GM19328 (cell line): ENCODE measurements at regions not wholly inside any gene's neighbourhood (a gene's known extent, or its start where the extent isn't known, plus 50 kb on each side); places are given as distances from the start of the nearest gene placed in this dataset.

Experiments used
- ATAC-seq: cut with Tn5 transposase; IDR thresholded peaks from one replicate; pipeline ENCODE4 v1.9.1; 2021; ENCODE audit warnings: mild to moderate bottlenecking, moderate library complexity; ENCODE audit not compliant: unreplicated experiment

DNA sequence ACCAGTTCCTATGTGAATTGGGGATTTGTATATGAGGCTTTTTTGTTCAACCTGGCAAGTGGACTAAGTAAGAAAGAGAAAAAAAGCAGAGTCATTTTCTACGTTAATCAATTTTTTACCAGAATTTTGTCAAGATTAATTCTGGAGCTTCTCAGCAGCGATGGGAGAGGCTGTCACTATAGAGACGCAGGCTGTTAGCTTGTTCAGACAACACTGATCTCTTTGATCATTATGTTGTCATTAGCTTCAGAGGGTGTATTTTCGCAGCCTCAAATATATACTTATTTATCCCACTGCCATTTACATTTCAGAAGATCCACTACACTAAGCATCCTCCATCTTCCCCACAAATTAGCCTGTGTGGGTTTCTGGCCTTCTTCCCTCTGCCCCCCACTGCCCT lies 196.7 kb upstream of the PFKP start:
- ATAC-seq, result no peak

DNA sequence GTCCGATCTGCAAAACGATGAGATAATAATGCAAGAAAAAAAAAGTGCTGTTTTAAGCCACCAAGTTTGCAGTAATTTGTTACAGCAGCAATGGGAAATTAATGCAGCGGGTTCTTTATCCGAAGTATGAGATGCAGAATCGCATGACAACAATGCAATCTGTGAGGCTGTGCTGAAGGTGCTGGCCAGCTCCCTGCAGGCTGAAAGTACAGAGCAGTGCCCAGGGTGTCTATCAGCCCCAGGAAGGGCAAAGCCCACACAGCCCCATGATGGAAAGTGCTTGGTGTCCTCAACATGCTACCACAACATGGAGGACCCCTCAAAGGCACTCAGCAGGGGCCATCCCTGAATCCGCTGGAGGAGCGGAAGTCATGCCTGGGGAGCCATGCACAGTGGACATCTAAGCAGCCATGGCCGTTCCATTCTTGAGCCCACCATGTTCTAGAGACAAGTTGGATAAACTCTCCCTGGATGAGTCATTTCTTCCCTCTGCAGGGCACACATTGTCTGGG lies 199.5 kb upstream of the PFKP start:
- no peak for ATAC-seq

DNA sequence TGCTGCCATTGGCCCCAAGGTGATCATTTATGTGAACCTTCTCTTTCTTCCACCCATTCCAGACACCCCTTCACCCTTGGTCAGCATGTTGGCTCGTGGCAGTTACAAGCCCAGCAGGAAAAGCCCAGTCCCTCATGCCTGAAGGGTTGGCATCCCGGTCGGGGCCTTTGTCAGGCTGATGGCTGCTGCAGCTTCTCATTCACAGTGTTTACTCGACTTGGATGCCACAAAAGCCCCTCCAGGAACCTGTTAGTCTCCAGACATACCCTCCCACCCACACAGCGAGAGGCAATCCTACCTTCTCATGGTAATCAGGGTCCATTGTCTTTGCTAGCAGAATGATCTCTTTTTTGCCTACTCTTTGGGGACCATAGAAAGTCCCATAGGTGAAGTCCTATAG lies 200.8 kb upstream of the PFKP start:
- ATAC-seq, result no peak

- no peak for ATAC-seq
Measured at GRCh38 chr10:2861632-2862210, 205.6 kb upstream of the PFKP start.

DNA sequence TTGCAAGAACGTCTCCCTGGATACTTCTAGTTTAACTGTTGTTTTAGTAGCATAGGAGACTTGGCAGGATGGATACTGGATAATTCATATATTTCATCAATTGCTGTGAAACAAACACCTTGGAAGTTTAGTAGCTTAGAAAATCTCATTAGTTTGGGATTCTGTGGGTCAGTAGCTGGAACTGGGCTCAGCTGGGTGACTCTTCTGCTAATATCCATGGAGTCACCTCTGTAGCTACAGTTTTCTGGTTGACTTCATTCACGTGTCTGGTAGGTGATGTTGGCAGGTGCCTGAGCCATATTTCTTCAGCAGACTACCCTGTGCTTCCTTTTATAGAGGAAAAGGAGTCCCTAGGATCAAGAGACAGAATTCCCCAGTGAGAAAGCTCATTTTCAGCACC lies 208.9 kb upstream of the PFKP start:
- ATAC-seq, result no peak

DNA sequence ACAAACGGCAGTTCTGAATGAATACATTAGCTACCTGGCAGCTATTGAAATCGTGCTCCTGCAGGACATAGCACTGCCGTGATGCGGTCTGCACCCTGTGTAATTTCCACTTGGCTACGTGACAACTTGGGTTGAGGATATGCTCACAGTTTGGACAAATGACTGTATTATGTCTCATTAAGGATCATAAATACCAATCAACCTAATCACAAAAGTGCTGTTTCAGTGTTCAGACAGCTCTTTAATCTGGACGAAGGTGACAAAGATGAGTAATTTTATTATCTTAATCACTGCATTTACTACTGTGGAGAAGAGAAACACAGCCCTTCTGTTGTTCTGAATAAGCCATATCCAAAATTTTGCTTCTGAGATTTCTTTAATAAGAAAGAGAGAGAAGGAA lies 210.8 kb upstream of the PFKP start:
- ATAC-seq, result no peak

- ATAC-seq, result no peak
Measured at GRCh38 chr10:2852574-2853323, 214.6 kb upstream of the PFKP start.

- no peak for ATAC-seq
Measured at GRCh38 chr10:2851566-2851965, 215.8 kb upstream of the PFKP start.

GRCh38 chr10:2850202-2850601 lies 217.1 kb upstream of the PFKP start:
- no peak for ATAC-seq

DNA sequence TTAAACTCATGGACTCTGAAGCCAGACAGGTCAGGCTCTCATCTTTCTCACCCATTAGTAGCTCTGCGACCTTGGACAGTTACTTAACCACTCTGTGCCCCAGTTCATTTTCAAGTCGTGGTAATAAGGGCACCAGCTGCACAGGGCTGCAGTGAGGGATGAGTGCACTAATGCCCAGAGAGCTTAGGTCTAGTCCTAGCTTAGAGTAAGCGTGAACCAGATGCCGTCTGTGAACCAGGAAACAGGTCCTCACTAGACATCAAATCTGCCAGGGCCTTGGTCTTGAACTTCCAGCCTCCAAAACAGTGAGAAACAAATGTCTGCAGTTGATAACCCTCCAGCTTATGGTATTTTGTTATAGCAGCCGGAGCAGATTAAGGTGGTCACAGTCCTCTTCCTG lies 222.4 kb upstream of the PFKP start:
- ATAC-seq, result no peak

DNA sequence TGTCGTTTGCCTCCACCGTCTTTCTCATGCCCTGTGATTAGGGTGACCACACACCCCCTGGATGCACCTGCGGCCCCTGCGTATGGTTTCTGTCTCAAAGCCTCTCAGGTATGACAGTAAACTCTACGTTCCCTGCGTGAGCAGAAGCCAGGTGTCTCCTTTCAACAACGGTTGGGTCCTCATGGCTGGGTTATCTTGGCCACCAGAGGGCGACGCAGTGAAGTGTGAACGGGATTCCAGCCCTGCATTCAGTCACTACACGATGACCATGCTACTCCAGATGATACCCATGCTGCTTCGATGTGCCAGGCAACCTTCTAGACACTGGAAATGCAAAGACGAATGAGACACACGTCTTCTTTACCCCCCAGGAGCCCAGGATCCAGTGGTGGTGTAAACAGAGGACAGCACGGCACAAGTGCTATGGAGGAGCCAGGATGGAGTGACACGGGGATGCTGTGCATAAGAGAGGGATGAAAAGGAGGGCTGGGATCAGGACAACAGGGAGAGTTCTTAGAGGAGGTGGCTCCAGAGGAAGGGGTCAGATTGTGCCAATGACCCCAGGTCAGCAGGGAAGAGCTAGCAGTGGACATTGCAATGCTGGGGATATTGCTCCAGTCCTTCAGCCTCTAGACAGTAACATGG lies 228.1 kb upstream of the PFKP start:
- ATAC-seq, result no peak

GRCh38 chr10:2837674-2838073 lies 229.7 kb upstream of the PFKP start:
- no peak for ATAC-seq

- no peak for ATAC-seq
Measured at GRCh38 chr10:2836921-2837662, 230.3 kb upstream of the PFKP start.

GRCh38 chr10:2834214-2834613 lies 233.1 kb upstream of the PFKP start:
- ATAC-seq, result no peak

DNA sequence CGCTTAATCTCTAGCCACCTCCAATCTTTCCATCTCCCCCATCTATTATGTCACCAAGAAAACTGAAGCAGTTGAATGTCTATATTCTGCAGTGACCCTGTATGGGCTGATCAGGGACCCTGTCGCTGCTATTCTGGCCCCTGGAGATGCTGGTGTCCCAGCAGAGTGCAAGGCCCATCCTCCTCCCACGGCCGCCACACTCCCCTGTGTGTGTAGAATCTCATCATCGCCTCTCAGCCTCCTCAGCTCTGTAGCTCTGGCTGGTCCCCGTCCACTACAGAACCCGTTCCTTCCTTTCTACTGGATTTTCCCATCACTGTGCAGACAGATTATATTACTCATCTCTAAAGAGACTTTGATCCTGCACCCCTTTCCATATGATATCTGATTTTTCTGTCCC lies 235.8 kb upstream of the PFKP start:
- no peak for ATAC-seq

- ATAC-seq, result no peak
Measured at GRCh38 chr10:2828741-2829140, 238.6 kb upstream of the PFKP start.

GRCh38 chr10:2826675-2827074 lies 240.7 kb upstream of the PFKP start:
- no peak for ATAC-seq

GRCh38 chr10:2825841-2826240 lies 241.5 kb upstream of the PFKP start:
- no peak for ATAC-seq

- ATAC-seq, result no peak
Measured at GRCh38 chr10:2817940-2818636, 249.3 kb upstream of the PFKP start.

DNA sequence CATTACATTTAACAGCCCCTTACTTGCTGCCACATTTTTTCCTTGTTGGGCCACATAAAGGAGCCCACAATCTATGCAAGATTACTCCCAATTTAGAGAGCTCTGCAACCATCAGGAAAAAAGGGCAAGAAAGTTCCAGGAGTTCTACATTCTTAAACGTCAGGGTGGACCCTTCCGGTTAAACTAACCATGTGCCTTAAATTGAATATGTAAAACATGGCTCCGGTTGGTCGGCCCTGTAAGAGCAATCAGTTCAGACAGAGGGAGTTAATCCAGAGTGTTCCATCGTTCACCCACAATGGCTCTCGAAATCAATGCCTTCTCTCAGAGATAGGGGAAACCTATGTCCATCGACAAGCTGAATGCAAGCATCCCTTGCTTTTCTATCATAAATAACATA lies 253.7 kb upstream of the PFKP start:
- no peak for ATAC-seq

- ATAC-seq, result no peak
Measured at GRCh38 chr10:2813286-2813685, 254.1 kb upstream of the PFKP start.
